ENCODE measurements at regions not wholly inside any gene's neighbourhood (a gene's known extent, or its start where the extent isn't known, plus 50 kb on each side); places are given as distances from the start of the nearest gene placed in this dataset.

DNA sequence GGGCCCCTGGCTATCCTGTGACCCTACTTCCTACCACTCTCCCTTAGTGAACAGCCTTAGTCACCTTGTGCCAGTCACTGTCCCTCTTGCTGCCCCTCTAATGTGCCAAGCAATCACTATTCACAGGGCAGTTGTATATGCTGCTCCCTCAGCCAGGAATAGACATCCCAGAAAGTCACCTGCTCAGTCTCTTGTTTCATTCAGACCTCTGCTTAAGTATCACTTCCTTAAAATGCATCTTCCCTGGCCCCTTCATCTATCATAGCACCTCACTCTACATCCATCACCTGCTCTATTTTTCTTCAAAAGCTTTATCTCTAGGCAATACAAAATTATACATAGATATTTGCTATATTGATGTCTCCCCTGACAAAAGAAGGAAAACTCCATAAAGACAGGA lies 328.4 kb upstream of the NFE2L3 start (continued):
- TF ChIP-seq TCF7L2 (IDR thresholded peaks at IDR 0.05; ENCODE audit: borderline replicate concordance, extremely low read depth, insufficient read depth, insufficient read length) (no peak), SIN3A (IDR thresholded peaks at IDR 0.05; ENCODE audit: low read depth) (no peak)

DNA sequence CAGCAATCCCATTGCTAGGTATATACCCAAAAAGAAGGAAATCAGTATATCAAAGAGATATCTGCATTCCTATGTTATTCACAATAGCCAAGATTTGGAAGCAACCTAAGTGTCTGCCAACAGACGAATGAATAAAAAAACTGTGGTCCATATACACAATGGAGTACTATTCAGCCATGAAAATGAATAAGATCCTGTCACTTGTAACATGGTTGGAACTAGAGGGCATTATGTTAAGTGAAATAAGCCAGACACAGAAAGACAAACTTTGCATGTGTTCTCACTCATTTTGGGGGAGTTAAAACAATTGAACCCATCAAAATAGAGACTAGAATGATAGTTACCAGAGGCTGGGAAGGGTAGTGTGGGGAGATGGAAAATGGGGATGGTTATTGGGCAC lies 323.5 kb upstream of the NFE2L3 start:
- CTCF ChIA-PET = no interaction called here
- POLR2A ChIA-PET = no interaction called here
- no TSS peak for BruUV-seq (replicated peaks)
- Histone ChIP-seq H3K9me3 (ENCODE audit: control insufficient read depth in 1 of 2, insufficient read depth in 1 of 2, low read depth in 1 of 2, low read length in 2 of 2) (no peaks in the 10 kb centered on the region), H3K36me3 (ENCODE audit: control insufficient read depth in 1 of 2, insufficient read depth in 2 of 2, low read length in 2 of 2) (no peaks in the 10 kb centered on the region), H3K9ac (ENCODE audit: low read length) (no peak overlapping the region), H3K27me3 (ENCODE audit: insufficient read depth, low read length) (peaks cover 53% of the 10 kb centered on the region), H3K79me2 (ENCODE audit: insufficient read depth, low read length) (no peaks in the 10 kb centered on the region), H4K20me1 (ENCODE audit: insufficient read depth) (no peaks in the 10 kb centered on the region), H3K4me1 (ENCODE audit: control insufficient read depth in 1 of 2, insufficient read depth in 2 of 2, low read length in 2 of 2) (no peaks in the 10 kb centered on the region), H3K27ac (ENCODE audit: low read depth, low read length) (no peak overlapping the region), H3K4me2 (ENCODE audit: low read length) (no peak overlapping the region), H2AFZ (ENCODE audit: low read depth, low read length, poor library complexity, severe bottlenecking) (no peak overlapping the region), H3K9me2 (ENCODE audit: insufficient read depth) (no peaks in the 10 kb centered on the region), H3K4me3 (replicated peaks in 1 of 2; ENCODE audit: low read depth in 1 of 2, low read length in 2 of 2) (no peak overlapping the region)
- RAD21 ChIA-PET (ENCODE audit: low non-redundant PET in 1 of 2, low total read pairs in 2 of 2, uncharacterized antibody in 2 of 2, unreplicated experiment in 2 of 2) = no interaction called here
- intact Hi-C loops (cut with micrococcal nuclease) = no loop called here
- TF ChIP-seq POLR2A (IDR thresholded peaks at IDR 0.05; ENCODE audit: borderline replicate concordance, extremely low read depth, insufficient read depth, insufficient read length) (no peak), CBX3 (IDR thresholded peaks at IDR 0.05; ENCODE audit: low read depth) (no peak), EGR1 (IDR thresholded peaks at IDR 0.05; ENCODE audit: low read depth) (no peak), CEBPB (IDR thresholded peaks at IDR 0.05; ENCODE audit: low read depth) (no peak), TCF7L2 (IDR thresholded peaks at IDR 0.05; ENCODE audit: borderline replicate concordance, extremely low read depth, insufficient read depth, insufficient read length) (no peak), EZH2phosphoT487 (IDR thresholded peaks at IDR 0.05; ENCODE audit: borderline replicate concordance) (no peak), EZH2 (IDR thresholded peaks at IDR 0.05) (no peak), ZFX (IDR thresholded peaks at IDR 0.05) (no peak), JUND (IDR thresholded peaks at IDR 0.05) (no peak)
- TF ChIP-seq, protein P1, sequence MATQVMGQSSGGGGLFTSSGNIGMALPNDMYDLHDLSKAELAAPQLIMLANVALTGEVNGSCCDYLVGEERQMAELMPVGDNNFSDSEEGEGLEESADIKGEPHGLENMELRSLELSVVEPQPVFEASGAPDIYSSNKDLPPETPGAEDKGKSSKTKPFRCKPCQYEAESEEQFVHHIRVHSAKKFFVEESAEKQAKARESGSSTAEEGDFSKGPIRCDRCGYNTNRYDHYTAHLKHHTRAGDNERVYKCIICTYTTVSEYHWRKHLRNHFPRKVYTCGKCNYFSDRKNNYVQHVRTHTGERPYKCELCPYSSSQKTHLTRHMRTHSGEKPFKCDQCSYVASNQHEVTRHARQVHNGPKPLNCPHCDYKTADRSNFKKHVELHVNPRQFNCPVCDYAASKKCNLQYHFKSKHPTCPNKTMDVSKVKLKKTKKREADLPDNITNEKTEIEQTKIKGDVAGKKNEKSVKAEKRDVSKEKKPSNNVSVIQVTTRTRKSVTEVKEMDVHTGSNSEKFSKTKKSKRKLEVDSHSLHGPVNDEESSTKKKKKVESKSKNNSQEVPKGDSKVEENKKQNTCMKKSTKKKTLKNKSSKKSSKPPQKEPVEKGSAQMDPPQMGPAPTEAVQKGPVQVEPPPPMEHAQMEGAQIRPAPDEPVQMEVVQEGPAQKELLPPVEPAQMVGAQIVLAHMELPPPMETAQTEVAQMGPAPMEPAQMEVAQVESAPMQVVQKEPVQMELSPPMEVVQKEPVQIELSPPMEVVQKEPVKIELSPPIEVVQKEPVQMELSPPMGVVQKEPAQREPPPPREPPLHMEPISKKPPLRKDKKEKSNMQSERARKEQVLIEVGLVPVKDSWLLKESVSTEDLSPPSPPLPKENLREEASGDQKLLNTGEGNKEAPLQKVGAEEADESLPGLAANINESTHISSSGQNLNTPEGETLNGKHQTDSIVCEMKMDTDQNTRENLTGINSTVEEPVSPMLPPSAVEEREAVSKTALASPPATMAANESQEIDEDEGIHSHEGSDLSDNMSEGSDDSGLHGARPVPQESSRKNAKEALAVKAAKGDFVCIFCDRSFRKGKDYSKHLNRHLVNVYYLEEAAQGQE (IDR thresholded peaks at IDR 0.05; ENCODE audit: low read depth) = no peak
- no peak for ATAC-seq
- DNase-seq (ENCODE audit: low read depth, low spot score) = no peak

Data from HCT116 (cell line).